ENCODE measurements at regions not wholly inside any gene's neighbourhood (a gene's known extent, or its start where the extent isn't known, plus 50 kb on each side); places are given as distances from the start of the nearest gene placed in this dataset.

- no peak overlapping the region for H3K4me3 ChIP-seq (replicated peaks in 1 of 3; ENCODE audit: insufficient read depth in 1 of 3, low read depth in 1 of 3, low read length in 3 of 3)
- BruUV-seq (replicated peaks), result no TSS peak
- H2AFZ ChIP-seq (ENCODE audit: low read depth, low read length), result no peak overlapping the region
- H3K27me3 ChIP-seq (ENCODE audit: control insufficient read depth in 2 of 2, insufficient read depth in 2 of 2, low read length in 2 of 2), result no peaks in the 10 kb centered on the region
- no peaks in the 10 kb centered on the region for H4K20me1 ChIP-seq (replicated peaks; ENCODE audit: control insufficient read depth, extremely low read depth, insufficient read depth, low read length)
- H3K4me2 ChIP-seq (ENCODE audit: insufficient read depth, low read length), result no peak overlapping the region
- no peaks in the 10 kb centered on the region for H3K4me1 ChIP-seq (ENCODE audit: control insufficient read depth, extremely low read depth, insufficient read depth, low read length)
- H3K9ac ChIP-seq (replicated peaks; ENCODE audit: extremely low read depth, insufficient read depth, low read length), result no peak overlapping the region
- no peaks in the 10 kb centered on the region for H3K9me1 ChIP-seq (replicated peaks; ENCODE audit: control insufficient read depth, extremely low read depth, insufficient read depth, low read length)
- ChIA-PET POLR2A (no interaction called here), CTCF (interaction anchor here (0.6 kb wide), 1 partner anchor 606 kb away, joined by 4 read pairs; no protein-coding TSS in a partner anchor)
- intact Hi-C loops (cut with micrococcal nuclease), result no loop called here
- no peaks in the 10 kb centered on the region for H3K9me3 ChIP-seq (replicated peaks; ENCODE audit: control insufficient read depth, insufficient read depth, low read length)
- no peaks in the 10 kb centered on the region for H3K36me3 ChIP-seq (ENCODE audit: control insufficient read depth in 2 of 2, extremely low read depth in 1 of 2, insufficient read depth in 2 of 2, low read length in 2 of 2)
- TF ChIP-seq JUN (IDR thresholded peaks at IDR 0.05; ENCODE audit: borderline replicate concordance, insufficient read depth, insufficient read length, low read depth) (no peak), CTCF (IDR thresholded peaks at IDR 0.05; ENCODE audit: extremely low read depth in 1 of 2, insufficient read depth in 1 of 2, low read depth in 1 of 2, low read length in 2 of 2) (no peak), GATA2 (IDR thresholded peaks at IDR 0.05; ENCODE audit: insufficient read depth, insufficient read length, low read depth, low read length) (no peak), POLR2A (IDR thresholded peaks at IDR 0.05; ENCODE audit: low read depth, low read length) (no peak), MYC (IDR thresholded peaks at IDR 0.05; ENCODE audit: low read depth, low read length) (no peak), POLR2AphosphoS5 (IDR thresholded peaks at IDR 0.05; ENCODE audit: insufficient read depth, low read depth, low read length) (no peak), FOS (IDR thresholded peaks at IDR 0.05; ENCODE audit: borderline replicate concordance, insufficient read depth, low read length) (no peak), EZH2 (IDR thresholded peaks at IDR 0.05; ENCODE audit: borderline replicate concordance, low read depth, low read length, severe bottlenecking) (no peak)
- TF ChIP-seq, protein P1, sequence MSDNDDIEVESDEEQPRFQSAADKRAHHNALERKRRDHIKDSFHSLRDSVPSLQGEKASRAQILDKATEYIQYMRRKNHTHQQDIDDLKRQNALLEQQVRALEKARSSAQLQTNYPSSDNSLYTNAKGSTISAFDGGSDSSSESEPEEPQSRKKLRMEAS (IDR thresholded peaks at IDR 0.05; ENCODE audit: insufficient read depth, insufficient read length), result no peak
- no peaks in the 10 kb centered on the region for H3K79me2 ChIP-seq (ENCODE audit: control insufficient read depth, insufficient read depth, low read length)
- H3K27ac ChIP-seq (ENCODE audit: insufficient read depth, low read depth, low read length), result no peak overlapping the region
- DNase-seq (ENCODE audit: low read depth, low spot score), result no peak
- dilution Hi-C loops (cut with MboI; ENCODE audit: extremely low pct_ligation_motif_present, low sequenced_read_pairs), result no loop called here
- FAIRE-seq, result no peak
Measured at GRCh38 chr4:126264839-126265238, 950.1 kb downstream of the FAT4 start.
